Dedifferentiated amniotic fluid mesenchymal stem cell (primary cell): ENCODE measurements at regions not wholly inside any gene's neighbourhood (a gene's known extent, or its start where the extent isn't known, plus 50 kb on each side); places are given as distances from the start of the nearest gene placed in this dataset.
"Not testable (repeated sequence)": the region's sequence is repeated elsewhere in the genome, so short reads cannot be mapped to it uniquely, and the experiment has no call there.

Experiments used
- DNase-seq: peaks from one replicate; pipeline ENCODE4 v3.0.0-alpha.2; 2016; ENCODE audit errors: extremely low spot score

DNA sequence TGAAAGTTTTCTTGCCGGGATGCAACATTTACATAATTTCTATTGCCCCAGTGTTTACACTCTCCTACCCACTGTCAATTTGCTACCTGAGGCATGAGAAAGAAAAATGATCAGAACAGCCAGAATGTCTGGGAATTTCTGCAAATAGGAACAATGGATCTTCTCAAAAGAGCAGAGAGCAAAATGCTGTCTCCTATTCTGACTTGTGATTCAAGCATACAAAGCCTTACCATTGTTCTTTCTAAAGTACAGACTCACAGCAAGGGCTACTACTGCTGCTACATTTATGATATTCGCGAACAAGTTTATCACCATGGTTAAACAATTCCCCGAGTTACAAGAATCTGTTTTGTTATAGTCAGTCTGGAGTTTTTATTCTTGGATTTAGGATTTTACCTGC lies 329.9 kb upstream of the CELF2 start:
- DNase-seq, result no peak

DNA sequence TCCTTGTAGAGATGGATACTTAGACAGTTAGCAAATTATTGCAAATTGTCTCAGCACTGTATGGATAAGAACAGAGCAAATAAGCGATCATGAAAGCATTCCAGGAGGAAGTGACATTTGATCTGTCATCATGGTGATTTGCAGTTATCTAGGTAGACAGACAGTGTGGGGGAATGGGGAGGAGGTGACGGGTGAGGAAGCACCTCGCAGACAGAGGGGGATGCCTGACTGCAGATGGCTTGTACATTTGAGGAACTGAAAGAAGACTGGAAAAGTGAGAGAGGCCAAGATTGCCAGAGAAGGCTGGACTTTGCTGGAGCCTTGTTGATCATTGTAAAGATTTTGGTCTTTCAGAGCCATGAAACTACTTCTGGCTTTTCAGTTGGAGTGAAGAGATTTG lies 318.2 kb upstream of the CELF2 start:
- DNase-seq, result no peak

GRCh38 chr10:10701084-10701611 lies 316.5 kb upstream of the CELF2 start:
- no peak for DNase-seq

DNA sequence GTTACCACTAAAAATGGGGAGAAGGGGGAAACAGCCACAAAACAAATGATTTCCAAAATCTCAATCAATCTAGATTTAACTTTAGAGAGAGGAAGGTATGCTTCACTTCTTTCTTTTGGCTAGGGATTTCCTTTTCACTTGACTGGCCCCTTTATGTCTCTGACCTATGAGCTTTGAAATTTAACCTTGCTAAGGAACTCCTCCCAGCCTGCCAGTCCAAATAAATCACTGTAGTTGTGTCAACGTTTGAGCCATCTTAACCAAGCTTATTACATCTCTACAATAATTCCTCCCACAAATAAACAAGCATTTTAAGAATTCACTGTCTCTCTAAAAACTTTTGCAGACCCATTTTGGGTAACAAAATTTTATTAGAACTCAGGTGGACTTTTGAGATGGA lies 315.5 kb upstream of the CELF2 start:
- no peak for DNase-seq

GRCh38 chr10:10703382-10703781 lies 314.3 kb upstream of the CELF2 start:
- DNase-seq, result no peak

- DNase-seq, result no peak
Measured at GRCh38 chr10:10712155-10712704, 305.4 kb upstream of the CELF2 start.

DNA sequence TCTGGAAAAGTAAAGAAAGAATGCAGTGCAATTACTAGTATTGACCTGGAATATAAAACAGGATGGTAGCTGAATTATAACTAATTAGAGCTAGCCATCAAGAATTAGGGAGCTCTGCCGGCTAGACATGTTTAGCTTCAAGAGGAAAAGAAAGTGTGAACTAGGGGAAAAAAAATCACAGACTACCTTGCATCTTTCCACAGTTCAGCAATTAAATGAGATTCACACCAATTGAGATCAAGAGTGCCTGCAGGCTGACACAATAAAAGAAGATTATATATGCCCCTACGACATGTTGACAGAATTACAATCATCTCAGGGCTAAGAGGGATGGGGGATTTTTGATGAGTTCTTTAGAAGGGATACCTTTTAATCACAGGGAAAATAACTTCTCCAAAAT lies 303.3 kb upstream of the CELF2 start:
- no peak for DNase-seq

DNA sequence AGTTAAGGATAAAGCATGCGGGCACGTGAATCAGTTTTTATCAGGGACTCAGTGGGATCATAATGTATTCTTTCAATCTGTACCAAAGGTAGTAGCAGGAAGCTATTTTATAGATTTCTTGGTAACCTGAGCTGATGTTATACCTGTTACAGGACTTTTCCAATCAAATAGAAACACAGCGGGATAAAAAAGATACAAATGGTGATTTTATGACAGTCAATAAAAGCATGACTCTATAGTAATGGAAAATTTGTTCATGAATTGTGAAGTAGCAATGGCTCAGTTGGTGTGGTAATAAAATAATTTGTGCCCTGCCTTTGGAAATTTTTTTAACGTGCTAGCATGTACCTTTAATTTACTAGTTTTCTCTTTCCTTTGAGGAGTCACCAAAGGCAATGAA lies 300.7 kb upstream of the CELF2 start:
- DNase-seq, result no peak

DNA sequence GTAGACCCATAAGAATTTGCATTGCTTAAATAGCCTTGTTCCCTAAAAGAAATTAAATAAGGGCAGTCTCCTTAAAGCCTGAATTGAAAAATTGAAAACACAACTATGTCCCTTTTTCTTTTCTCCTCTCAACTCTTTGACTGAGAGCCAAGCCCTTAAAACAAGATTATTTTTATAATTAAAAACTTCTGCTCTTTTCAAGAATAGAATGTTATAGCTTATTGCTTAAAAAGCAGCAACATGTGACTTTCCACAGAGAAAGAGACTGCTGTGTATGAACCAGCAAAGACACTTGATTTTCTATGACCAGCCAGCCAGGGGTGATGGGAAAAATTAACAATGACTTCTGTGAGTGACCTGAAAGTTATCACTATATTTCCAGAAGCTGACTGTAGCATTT lies 295.2 kb upstream of the CELF2 start:
- no peak for DNase-seq

DNA sequence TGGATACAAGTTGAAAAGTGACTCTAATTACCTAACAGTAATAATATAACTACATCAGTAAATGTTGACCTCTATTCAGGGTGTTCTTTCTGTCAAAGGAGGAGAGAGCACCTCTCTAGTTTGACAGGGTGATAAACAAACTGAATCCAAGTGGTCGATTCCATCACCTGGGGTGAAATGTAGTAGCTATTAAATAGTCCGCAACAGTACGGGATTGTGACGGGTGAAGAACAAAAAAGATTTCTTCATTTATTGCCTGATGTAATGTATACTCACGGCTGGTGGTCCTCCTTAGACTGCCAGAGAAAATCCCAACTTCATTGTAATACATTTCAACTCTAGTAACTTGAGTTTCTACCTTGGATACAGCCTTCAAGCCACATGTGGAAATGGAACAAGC lies 292.5 kb upstream of the CELF2 start:
- DNase-seq, result no peak

DNA sequence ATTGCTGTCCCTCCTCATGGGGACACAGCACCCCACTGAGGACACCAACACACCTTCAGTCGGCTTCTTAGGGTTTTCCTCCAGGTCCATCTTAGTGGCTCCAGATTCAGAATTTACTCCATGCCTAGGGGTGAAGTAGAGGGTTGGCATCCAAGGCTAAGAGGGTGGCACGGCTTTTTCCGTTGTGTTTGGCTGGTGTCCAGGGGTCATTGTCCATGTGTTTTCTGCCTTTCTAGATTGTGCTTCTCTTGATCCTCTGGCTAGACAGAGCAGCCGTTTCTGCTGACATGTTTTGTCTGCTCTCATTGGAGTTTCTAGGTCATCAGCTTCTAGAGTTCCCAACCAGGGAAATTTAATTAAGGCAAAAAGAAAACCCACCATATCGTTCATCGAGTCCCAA lies 291.6 kb upstream of the CELF2 start:
- no peak for DNase-seq

DNA sequence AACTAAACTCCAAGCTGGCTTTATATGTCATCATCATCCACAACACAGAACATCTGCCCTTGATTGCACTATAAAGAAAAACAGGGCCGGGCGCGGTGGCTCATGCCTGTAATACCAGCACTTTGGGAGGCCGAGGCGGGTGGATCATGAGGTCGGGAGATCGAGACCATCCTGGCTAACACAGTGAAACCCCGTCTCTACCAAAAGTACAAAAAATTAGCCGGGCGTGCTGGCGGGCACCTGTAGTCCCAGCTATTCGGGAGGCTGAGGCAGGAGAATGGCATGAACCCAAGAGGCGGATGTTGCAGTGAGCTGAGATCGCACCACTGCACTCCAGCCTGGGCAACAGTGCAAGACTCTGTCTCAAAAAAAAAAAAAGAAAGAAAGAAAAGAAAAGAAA lies 290.3 kb upstream of the CELF2 start:
- DNase-seq, result not testable (repeated sequence)

DNA sequence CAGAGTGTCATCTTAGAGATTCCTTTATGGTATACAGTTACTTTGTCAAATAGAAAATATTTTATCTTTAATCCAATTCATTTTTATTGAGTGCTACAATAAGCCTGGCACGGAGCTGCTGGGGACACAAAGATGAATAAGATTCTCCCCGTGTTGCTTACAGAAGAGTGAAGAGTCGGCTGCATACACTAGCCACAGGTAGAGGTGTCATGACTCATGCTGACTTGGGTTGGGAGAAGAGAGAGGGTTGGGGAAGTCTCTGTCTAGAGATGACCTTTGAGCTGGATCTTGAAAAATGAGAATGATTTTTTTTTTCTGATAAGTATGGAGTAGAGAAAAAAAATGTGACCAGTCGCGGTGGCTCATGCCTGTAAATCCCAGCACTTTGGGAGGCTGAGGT lies 289.9 kb upstream of the CELF2 start:
- DNase-seq, result no peak

DNA sequence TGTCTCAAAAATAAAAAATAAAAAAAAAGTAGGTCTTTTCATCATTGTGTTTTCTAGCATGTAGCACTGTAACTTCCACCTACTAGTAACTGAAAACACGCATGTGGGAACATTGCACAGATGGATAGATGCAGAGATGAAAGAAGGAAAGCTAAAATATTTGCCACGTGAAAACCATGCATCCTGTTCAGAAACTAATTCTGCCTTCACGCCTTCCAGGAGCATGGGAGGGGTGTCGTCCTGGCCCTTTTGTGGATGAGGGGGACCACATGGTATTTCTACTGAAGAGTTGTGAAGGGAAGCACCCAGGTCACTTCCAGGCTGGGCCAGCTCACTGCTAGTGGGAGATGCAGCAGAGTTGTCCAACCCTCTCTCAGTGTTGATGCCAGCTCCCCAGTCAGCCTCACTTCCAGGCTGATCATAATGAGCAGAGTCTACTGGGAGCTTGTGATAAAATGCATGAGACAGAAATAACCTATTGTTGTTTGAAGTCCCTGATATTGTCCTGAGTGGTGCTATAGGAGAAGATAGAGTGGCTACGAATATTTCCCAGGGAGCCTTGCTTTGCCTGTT lies 287.1 kb upstream of the CELF2 start:
- no peak for DNase-seq

DNA sequence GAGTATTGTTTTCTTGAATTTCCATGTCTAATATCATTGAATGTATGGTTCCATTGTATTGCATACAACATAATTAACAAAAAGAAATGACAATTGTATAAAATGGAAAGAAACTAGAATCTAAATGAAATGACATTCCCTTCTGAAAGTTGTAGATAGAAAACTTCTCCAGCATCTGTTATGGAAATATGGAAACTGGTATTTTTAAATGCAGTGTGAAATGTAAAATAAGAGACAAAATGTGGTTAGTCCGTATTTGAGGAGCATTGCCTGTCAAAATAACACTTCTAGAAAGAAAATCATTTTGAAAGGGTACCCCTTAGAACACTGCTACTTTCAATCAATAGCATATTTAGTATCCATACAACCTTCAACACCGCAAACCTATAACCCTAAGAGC lies 286.3 kb upstream of the CELF2 start:
- DNase-seq, result no peak

DNA sequence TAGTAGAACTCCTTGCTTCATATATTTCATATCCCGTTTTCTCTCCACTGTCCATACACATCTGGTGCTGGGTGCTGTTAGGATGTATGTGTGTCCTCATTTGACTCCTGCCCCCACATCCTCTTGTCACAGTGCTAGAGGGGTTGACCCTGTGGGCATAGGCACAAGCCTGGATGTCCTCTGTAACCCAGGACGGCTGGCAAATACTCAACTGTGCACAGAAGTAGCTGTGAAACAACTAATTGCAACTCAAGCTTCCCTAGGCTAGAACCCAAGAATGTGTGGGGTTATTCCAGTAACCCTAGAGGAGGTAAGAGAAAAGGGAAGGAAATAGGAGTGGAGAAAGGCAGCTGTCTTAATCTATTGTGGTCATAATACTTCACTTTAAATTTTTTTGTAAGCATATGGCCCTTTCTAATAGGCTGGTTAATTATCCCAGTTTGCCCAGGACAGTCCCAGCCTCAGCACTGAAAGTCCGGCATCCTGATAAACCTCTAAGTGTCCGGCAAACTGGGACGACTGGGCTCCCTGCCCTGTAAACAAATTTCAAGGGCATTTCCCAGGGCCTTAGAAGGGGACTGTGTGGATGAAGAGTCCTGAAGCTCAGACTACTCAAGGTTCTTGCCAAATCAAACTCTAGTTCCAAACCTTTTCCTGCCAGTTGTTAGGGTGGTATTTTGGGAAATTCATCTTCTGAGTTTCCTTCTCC lies 283.2 kb upstream of the CELF2 start:
- no peak for DNase-seq

DNA sequence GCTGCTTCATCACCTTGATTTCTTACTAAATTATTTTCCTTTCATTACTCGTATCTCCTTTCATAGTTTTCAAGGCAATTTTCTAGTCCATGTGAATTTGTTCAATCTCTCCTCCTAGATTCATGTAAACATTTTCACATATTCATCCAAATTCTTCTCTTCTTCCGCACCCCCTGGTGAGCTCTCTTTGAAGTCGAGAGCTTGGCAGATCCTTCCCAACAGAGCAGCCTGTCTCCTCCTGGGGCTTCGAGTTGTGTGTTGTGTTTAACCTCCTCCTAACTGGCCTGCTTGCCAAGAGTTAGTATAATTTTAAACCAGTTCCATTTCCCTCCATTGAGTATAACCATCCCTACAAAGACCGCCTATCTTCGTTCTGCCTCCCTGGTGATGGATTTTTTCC lies 272.4 kb upstream of the CELF2 start:
- no peak for DNase-seq

DNA sequence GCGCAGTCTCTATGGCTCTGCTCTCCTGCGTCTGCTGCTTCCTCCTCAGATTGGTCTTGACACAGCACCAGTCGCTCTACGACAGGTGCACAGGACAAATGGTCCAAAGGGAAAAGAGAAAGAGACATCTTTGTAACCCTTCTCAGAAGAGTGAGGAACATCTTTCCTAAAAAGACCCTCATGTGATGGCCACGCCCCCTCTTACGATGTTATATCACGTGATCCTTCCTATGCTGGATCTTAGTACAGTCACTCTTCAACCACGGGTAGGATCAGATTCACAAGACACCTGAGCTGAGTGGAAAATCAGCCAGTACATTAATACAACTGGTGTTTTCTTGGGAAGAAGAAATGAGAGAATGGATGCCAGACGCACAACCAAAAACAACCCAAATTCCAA lies 262.2 kb upstream of the CELF2 start:
- no peak for DNase-seq

DNA sequence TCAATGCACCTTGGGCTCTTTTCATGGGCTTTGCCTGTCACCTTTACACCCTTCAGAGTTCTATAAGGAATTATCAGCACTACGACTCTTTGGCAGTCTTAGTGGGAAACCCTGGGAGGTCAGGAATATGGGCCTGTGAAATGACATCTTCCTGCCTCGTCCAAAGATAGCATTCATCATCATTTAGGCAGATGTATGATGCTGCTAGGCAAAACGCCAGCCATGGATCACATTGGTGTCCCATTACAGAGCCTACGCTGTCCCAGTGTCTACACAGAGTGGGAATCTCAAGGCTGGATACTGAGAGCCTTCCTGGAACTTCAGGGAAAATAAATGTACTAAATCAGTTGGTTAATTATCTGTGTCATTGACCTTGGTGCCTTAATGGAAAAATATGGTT lies 259.4 kb upstream of the CELF2 start:
- no peak for DNase-seq

- DNase-seq, result not testable (repeated sequence)
Measured at GRCh38 chr10:10759806-10760205, 257.9 kb upstream of the CELF2 start.

DNA sequence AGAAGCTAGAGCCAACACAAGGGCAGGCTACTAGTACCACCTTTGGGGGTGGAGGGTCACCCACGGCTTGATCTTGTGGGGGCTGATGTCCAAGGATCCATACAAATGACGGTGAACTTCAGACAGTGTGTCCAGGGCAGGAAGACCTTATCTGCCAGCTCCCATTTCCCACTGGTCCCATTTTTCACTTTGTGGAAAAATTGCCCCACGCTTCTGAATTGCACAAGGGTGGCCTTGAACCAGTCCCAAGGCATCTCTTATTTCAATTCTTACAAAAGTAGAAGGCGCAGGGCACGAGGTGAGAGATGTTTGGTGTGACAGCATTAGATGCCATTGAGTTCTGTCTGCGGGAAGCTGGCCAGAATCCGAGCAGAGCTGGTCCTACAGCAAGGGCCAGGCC lies 252.7 kb upstream of the CELF2 start:
- DNase-seq, result no peak

DNA sequence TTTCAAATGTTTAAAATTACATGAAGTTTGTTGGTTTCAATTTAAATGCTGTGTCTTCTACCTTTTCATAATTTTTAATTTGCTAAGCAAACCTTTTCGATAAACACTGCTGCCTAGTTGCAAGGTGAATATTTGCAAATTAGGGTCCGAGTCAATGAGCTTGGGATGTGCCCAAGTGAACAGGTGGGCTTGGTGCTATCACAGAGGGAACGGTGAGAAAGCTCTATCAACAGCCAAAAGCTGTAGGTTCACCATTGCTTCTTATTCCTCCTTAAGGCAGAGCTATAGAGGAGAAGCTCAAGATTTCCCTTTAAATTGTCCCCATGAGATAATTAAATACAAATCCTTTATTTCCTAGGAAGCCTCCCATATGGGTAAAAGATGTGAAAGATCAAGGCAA lies 245.3 kb upstream of the CELF2 start:
- no peak for DNase-seq

GRCh38 chr10:10772874-10773508 lies 244.7 kb upstream of the CELF2 start:
- no peak for DNase-seq
